GM12874 (cell line): ENCODE measurements at regions not wholly inside any gene's neighbourhood (a gene's known extent, or its start where the extent isn't known, plus 50 kb on each side); places are given as distances from the start of the nearest gene placed in this dataset.

ENCODE experiments used
- TF ChIP-seq, protein P1 (sequence below): IDR thresholded peaks from 2 replicates; pipeline ENCODE4 v1.5.1; 2011; ENCODE audit warnings: low read depth, mild to moderate bottlenecking, control low read depth, low read length, moderate library complexity; ENCODE audit not compliant: insufficient read depth

DNA sequence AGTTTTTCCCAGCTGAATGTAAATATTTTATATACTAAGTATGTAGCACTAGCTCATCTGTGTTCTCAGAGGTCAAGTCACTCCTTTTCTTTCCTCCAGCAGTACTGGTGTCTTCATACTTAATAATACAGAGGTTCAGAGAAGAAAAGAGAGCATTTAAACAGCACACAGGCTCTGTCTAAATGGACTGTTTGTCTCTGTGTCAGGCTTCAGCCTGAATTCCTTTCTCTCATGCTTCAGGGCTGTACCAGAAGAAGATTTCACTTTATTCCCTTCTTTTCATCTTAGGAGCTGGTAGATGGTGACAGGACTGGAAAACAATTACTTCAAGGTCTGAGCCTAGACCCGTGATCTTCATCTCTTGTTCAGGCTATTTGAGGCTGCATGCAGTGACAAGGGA lies 51.4 kb upstream of the LYZL2 start:
- TF ChIP-seq, protein P1, sequence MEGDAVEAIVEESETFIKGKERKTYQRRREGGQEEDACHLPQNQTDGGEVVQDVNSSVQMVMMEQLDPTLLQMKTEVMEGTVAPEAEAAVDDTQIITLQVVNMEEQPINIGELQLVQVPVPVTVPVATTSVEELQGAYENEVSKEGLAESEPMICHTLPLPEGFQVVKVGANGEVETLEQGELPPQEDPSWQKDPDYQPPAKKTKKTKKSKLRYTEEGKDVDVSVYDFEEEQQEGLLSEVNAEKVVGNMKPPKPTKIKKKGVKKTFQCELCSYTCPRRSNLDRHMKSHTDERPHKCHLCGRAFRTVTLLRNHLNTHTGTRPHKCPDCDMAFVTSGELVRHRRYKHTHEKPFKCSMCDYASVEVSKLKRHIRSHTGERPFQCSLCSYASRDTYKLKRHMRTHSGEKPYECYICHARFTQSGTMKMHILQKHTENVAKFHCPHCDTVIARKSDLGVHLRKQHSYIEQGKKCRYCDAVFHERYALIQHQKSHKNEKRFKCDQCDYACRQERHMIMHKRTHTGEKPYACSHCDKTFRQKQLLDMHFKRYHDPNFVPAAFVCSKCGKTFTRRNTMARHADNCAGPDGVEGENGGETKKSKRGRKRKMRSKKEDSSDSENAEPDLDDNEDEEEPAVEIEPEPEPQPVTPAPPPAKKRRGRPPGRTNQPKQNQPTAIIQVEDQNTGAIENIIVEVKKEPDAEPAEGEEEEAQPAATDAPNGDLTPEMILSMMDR = no peak
